Astrocyte of the spinal cord (primary cell): ENCODE measurements at regions not wholly inside any gene's neighbourhood (a gene's known extent, or its start where the extent isn't known, plus 50 kb on each side); places are given as distances from the start of the nearest gene placed in this dataset.

Source experiments
- DNase-seq: peaks from one replicate; pipeline ENCODE4 v3.0.0; 2011; ENCODE audit warnings: low read depth, low spot score
- H3K4me3 ChIP-seq: 2 replicates; pipeline ENCODE4 v1.5.1; 2011; ENCODE audit warnings: low read depth, mild to moderate bottlenecking, low read length, moderate library complexity
- CTCF ChIP-seq: IDR thresholded peaks from 2 replicates; pipeline ENCODE4 v1.5.1; 2012; ENCODE audit warnings: low read depth, mild to moderate bottlenecking, low read length, inconsistent platforms
- in situ Hi-C: cut with HindIII; loops from 2 replicates; pipeline ENCODE4 v1.10.0; 2017; ENCODE audit warnings: low sequenced_read_pairs

GRCh38 chr7:12137283-12137682 lies 73.8 kb upstream of the TMEM106B start:
- no peak overlapping the region for H3K4me3 ChIP-seq
- no peak for DNase-seq
- TF ChIP-seq CTCF: no peak
- in situ Hi-C loops: no loop called here

GRCh38 chr7:12138421-12138820 lies 72.7 kb upstream of the TMEM106B start:
- TF ChIP-seq CTCF: no peak
- no peak for DNase-seq
- in situ Hi-C loops: no loop called here
- no peak overlapping the region for H3K4me3 ChIP-seq

- DNase-seq: peak; percentile 84
- no peak for TF ChIP-seq CTCF
- in situ Hi-C loops: no loop called here
- no peak overlapping the region for H3K4me3 ChIP-seq
Measured at GRCh38 chr7:12139416-12139815, 71.7 kb upstream of the TMEM106B start.

- no peak for TF ChIP-seq CTCF
- no peak overlapping the region for H3K4me3 ChIP-seq
- in situ Hi-C loops: no loop called here
- DNase-seq: no peak
Measured at GRCh38 chr7:12146813-12147212, 64.3 kb upstream of the TMEM106B start.

- TF ChIP-seq CTCF: no peak
- in situ Hi-C loops: no loop called here
- no peak overlapping the region for H3K4me3 ChIP-seq
- DNase-seq: no peak
Measured at GRCh38 chr7:12152196-12152918, 58.7 kb upstream of the TMEM106B start.

GRCh38 chr7:12154119-12154518 lies 57.0 kb upstream of the TMEM106B start:
- DNase-seq: no peak
- in situ Hi-C loops: no loop called here
- H3K4me3 ChIP-seq: no peak overlapping the region
- no peak for TF ChIP-seq CTCF
